ENCODE measurements at regions not wholly inside any gene's neighbourhood (a gene's known extent, or its start where the extent isn't known, plus 50 kb on each side); places are given as distances from the start of the nearest gene placed in this dataset.

- TF ChIP-seq POLR2AphosphoS5 (IDR thresholded peaks at IDR 0.05; ENCODE audit: low read depth, low read length) = no peak
- TF ChIP-seq POLR2A (IDR thresholded peaks at IDR 0.05; ENCODE audit: low read depth, low read length) = no peak
- no peak for TF ChIP-seq POU2F2 (IDR thresholded peaks at IDR 0.05; ENCODE audit: low read depth, low read length)
- TF ChIP-seq TAF1 (IDR thresholded peaks at IDR 0.05; ENCODE audit: low read depth, low read length) = no peak
- no peak for TF ChIP-seq SPI1 (IDR thresholded peaks at IDR 0.05; ENCODE audit: low read depth, low read length)
Observed at GRCh38 chr5:56516441-56516840, 283.3 kb upstream of the ANKRD55 start.

All from GM12891 (cell line).